NOMO-1 (cell line): ENCODE measurements at regions not wholly inside any gene's neighbourhood (a gene's known extent, or its start where the extent isn't known, plus 50 kb on each side); places are given as distances from the start of the nearest gene placed in this dataset.
"Not testable (repeated sequence)": the region's sequence is repeated elsewhere in the genome, so short reads cannot be mapped to it uniquely, and the experiment has no call there.

Source experiments
- DNase-seq, 2 experiments: peaks; one replicate each; lab custom pipeline; 2025; ENCODE audit not compliant: unreplicated experiment in 2 of 2; lab: John Stamatoyannopoulos, UW

DNA sequence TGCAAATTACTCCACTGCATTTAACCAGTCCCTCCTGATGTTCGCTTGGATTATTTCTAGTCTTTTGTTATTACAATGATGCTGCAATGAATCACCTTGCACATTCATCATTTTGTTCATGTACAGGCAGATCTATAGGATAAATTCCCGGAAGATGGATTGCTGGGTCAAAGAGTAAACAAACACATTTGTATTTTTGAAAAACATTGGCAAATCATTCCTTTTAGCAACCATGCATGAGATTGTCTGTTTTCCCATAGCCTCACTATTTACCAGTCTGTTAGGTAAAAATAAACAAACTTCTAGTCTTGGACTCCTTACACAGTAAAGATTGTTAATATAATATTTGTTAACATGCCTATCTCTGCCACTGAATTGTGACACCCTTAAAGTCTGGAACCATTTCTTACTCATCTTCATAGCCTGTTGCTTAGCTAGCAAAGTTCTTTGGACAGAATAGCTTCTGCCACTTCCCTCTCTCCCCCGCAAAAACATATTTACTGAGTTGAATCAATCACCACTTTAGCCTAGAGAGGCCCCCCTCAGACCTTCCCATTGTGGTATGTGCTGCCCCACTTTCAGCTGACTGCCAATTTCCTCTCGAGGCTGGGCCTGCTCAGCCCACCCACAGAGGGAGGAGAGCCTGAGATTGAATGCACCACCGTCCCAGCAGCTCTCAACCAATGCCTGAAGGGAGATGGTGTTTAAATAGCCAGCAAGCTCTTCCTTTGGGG is 108.4 kb upstream of the ATXN3L start:
- no peak for DNase-seq

DNA sequence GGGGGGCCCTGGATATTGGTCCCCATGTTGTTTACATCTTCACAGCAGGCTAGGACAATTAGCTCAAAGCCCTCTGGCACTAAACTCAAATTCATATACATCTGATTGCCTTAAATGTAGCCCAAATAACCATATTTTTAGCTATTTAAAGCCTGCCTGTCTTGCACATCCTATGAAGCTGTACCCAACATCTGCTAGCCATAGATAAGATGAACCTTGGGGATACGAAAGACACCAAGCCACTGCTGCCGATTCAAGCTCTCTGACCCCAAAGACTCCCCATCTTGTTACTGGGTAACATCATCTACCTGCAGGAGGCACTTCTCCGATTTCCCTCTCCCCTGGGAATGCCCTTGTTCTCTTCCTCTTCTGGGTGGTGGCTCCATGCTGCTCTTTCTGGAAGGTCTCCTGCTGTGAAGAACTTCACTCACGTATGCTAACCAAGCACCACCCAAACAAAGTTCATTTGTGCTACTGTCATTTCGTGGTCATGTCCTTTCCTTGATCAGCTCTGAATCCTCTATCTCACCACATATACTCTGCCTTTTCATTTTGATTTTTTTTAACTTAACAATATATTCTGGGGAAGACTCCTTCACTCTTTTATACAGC is 107.7 kb upstream of the ATXN3L start:
- DNase-seq, result no peak

DNA sequence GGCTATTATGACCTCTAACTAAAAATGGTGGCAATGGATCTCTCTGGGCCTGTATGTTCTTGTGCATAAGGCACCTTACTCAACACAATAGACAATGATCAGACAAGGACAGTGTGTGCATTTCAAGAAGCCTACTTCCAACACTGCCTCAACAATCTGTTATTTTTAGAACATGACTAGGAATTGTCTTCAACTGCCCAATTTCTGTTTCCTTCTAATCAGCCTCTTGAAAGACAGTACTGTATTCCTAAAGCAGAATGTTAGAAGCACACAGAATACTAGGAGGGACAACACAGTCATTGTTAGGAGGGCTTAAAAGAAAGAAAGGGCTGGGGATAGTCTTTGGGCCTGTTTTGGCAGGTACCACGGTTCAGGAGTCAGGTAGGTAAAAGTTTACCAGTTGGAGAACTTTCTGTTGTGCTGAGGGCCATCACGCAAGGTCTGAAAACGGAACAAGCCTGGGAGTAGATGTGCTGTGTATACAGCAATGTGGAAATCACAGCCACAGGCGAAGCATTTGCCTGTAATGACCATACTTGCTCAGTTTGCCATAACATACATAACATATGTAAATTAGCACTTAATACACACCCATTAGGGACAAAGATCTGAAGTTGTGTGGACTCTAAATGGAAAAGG is 100.8 kb upstream of the ATXN3L start:
- DNase-seq, result no peak

DNA sequence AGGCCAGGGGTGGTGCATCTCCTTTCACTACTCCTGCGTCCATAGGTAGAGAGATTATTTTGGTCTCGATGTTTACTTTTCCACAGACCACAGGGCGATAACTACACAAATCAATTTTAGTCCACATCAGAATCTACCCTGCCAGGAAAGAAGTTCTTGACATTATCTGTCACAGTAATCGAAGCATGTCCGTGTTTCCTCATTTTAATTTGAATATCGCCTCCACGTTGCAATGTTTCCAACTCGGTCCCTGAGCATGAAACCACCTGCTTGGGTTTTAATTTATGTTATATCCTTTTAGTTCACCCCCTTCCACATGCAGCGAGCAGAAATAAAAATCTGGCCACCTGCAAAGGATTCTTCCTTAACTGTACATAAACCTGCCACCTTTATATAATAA is 100.1 kb upstream of the ATXN3L start:
- DNase-seq, result no peak

DNA sequence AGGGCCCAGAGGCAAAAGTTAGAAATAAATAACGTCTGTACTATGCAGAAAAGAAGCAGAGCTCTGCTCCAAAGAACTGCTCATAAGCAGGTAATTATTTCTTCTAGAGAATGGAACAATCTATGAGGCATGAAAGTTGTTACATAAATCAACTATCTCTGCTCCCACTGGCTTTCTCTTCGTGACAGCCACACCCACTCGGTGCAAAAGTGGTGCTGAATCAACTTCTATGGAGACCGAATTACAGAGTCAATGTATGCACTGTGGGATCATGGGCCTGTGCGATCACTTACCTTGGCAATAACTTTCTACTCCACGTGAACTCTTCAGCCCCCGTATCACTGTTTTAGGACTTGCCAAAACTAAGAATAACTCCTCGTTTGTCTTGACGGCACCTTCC is 99.4 kb upstream of the ATXN3L start:
- DNase-seq, result no peak

DNA sequence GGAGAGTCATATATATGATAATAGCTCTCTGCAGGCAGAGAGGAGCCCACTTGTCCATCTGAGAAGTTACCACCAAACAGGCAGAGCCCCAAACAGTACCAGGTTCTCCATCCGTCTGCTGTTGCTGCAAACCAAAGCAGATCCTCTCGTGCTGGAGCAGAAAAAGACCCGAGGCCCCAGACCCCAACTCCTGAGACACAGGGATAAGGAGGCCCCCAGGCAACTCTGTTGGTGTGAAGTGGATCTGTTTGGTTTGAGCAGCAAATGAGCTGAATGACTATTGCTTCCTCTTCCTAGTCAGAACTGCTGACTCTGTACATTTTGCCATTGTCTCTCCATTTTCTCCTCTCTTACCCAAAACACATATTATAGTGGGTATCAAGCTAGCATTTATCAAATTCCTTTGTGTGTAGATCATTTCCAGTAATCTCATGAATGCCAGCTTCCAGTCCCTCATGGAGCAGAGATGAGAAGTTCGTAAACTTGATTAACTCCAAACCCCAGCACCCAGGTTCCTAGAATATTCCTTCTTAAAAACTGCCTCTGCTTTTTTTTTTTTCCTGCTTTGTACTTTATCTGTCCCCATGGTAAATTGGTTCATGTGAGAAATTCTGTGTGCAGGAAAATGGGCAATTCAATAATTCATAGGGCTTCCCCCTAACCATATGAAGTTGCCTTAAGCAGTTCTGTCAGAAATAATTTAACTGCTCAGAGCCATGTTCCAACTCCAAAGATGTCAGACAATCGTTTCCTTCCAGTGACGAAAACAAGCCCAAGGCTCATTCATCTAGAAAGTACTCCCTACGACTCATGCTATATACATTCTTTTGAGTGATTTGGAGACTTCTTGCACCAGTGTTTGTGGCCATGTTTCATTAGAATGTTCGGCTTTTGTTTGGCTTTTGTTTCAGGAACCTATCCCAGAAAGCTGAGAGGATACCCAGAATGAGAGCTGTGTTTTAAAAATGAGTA is 98.6 kb upstream of the ATXN3L start:
- DNase-seq, result no peak

DNA sequence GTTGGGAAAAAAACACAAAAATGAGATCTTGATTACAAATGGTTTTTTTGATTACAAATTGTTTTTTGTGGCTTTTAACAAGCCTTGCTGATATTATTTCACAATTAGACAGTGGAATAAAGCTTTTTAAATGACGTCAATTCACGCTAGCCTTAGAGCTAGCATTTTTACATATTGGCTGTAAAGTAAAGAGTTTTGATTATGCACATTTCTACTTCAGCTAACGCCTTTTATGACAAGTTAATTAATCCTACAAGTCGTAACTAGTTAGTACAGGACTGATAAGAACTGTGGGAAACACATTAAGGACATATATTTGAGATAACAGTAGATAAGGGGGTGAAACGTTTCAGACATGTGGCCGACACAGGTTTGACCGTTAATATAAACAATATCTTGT is 95.7 kb upstream of the ATXN3L start:
- DNase-seq, result no peak

DNA sequence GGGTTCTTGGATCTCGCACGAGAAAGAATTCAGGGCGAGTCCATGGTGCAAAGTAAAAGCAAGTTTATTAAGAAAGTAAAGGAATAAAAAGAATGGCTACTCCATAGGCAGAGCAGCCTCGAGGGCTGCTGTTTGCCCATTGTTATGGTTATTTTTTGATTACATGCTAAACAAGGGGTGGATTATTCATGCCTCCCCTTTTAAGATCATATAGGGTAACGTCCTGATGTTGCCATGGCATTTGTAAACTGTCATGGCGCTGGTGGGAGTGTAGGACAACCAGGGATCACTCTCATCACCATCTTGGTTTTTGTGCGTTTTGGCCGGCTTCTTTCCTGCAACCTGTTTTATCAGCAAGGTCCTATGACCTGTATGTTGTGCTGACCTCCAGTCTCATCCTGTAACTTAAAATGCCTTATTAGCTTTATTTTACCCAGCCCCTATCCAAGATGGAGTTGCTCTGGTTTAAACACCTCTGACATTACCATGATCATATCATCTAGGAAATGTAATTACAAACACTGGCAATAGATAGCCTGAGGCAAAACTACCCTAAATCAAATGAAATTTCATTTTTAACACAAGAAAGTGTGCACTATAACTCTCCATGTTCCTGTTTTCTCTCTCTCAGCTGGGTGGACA is 94.3 kb upstream of the ATXN3L start:
- no peak for DNase-seq

DNA sequence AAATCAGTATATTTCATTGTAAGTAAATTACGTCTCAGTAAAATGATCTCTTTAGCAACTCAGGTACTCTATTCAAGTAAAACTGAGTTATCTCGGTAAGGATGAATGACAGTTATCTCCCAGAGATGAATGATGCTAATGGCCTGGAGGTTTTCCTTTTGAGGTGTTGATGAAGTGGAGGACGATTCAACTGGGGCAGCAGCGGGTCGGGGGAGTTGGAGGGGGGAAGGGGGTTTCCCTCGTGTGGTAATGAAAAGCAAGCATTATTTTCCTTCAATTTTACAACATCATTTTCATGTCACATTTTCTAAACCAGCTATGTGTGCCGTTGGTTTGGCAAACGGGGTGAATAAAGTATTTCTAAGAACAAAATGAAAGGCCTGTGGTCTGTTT is 92.4 kb upstream of the ATXN3L start:
- DNase-seq, result no peak

DNA sequence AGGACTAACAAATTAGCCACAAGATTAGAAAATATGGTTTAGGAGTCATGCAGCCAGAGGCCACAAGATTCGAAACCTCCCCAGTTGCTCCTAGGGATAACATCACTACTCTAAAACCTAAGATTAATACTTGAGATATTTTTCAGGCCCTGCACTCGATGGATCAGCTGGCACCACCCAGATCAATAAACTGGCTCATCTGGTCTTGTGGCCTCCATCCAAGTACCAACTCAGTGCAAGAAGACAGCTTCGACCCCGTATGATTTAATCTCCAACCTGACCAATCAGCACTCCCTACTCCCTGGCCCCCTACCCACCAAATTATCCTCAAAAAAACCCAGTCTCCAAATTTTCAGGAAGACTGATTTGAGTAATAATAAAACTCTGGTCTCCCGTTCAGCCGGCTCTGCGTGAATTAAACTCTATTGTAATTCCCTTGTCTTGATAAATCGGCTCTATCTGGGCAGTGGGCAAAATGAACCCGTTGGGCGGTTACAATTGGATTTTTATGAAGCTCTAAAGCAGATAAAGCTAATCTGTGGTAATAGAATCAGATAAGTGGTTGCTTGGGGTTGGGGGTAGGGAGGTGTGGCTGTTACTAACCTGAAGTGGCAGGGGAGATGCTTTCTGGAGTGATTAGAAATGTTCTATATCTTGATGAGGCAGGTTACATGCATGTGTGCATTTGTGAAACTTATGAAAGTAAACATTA is 91.8 kb upstream of the ATXN3L start:
- no peak for DNase-seq

DNA sequence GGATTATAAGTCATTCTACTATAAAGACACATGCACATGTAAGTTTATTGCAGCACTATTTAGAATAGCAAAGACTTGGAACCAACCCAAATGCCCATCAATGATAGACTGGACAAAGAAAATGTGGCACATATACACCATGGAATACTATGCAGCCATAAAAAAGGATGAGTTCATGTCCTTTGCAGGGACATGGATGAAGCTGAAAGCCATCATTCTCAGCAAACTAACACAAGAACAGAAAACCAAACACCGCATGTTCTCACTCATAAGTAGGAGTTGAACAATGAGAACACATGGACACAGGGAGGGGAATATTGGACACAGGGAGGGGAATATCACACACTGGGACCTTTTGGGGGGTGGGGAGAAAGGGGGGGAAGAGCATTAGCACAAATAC is 88.7 kb upstream of the ATXN3L start:
- DNase-seq, result not testable (repeated sequence)

DNA sequence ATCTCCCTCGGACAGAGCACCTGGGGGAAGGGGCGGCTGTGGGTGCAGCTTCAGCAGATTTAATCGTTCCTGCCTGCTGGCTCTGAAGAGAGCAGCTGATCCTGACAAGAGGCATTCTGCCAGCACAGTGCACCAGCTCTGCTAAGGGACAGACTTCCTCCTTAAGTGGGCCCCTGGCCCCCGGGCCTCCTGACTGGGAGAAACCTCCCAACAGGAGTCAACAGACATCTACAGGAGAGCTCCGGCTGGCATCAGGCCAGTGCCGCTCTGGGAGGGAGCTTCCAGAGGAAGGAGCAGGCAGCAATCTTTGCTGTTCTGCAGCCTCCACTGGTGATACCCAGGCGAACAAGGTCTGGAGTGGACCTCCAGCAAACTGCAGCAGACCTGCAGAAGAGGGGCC is 84.9 kb upstream of the ATXN3L start:
- not testable (repeated sequence) for DNase-seq

DNA sequence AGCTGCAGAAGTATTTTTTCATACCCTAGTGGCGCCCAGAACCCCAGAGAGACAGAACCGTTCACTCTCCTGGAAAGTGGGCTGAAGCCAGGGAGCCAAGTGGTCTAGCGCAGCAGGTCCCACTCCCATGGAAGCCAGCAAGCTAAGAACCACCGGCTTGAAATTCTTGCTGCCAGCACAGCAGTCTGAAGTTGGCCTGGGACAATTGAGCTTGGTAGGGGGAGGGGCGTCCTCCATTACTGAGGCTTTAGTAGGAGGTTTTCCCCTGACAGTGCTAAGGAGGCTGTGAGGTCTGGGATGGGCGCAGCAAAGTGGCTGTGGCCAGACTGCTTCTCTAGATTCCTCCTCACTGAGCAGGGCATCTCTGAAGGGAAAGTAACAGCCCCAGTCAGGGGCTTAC is 84.5 kb upstream of the ATXN3L start:
- no peak for DNase-seq

DNA sequence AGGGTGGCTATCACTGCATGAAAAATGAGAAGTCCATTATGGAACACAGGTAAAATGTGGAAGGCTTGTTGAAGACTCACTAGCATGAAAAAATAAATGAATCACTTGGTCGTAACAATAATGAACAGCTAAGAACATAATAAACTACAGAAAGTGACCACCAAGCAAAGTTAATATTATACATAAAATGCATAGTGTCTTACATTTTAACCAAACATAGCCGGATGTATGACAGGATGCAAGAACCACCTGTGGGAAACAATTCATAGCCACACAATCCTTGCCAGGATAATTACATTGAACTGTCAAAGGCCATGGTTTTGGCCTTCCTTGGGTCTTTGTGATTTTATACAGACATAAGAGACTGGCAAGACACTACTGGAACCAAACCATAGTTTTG is 81.9 kb upstream of the ATXN3L start:
- DNase-seq, result no peak

DNA sequence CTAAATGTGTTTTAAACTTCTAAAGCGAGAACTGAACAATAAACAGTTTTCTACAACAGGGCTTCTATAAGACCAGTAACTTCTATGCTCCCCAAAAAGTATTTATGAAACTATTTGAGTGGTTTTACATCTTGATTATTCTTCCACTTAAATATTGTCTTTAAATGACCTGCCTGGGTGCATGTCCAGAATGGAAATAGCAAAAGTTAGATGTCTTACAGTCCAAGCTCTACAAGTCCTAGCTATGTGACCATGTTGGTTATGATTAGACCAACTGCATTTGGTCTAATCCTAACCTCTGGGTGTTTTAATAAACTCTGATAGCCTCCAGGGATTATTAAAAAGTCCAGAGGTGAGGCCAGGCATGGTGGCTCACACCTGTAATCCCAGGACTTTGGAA is 79.0 kb upstream of the ATXN3L start:
- no peak for DNase-seq

DNA sequence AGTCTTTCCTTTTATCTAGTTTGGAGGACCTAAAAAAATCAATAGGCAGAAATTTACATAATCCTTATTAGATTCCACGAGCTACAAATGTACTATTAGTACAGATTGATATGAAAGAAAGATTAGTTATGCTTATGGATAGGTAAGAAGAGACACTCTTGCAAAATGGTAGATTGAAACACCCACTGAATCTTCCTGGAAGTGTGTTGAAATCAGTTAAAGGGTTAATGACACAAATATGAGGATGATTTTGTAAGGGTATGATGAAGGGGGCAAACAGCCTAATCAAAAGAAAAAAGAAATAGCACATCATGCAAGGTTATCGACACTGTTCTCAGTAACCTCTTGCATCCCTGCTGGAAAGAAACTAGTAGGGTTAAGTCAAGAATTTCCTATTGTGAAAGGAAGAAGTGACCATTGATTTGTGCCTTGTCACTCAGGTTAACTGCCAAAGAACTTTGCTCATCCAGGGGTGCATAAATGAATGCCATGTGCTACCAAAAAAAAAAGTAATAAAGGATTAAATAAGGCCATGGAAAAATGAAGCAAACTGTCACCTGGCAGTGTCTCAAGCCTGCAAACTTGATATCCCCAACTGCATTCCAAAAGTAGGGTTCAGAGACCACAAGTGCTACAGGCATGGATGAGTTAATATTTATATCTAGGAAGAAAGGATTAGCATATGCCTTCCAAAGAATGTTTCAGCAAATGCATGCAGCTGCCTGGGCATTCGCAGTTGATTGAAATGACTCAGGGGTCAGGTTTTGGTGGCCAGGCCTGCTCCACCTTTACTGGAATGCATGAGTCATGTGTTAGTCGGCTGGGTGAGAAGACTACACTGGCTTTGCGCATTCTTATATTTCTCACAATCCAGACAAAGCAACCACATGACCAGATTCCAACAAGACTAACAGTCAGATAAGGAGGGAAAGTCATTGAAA is 78.3 kb upstream of the ATXN3L start:
- no peak for DNase-seq

DNA sequence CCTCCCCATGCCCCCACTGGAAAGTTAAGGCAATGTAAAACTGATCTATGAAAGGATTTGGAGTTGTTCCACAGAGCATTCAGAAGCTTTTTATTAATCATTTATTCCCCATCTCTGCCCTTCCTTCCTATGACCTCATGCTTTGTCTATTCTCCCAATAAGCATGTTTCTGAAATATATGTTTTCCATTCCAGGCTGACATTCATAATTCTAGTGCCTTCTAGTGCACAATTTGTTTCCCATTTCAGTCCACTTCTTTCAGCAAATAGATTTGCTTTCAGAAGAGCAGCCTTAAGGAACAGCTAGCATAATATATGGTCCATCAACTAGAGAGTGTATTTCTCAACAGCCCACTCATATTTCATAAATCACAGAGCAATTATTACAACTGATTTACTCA is 77.1 kb upstream of the ATXN3L start:
- no peak for DNase-seq

DNA sequence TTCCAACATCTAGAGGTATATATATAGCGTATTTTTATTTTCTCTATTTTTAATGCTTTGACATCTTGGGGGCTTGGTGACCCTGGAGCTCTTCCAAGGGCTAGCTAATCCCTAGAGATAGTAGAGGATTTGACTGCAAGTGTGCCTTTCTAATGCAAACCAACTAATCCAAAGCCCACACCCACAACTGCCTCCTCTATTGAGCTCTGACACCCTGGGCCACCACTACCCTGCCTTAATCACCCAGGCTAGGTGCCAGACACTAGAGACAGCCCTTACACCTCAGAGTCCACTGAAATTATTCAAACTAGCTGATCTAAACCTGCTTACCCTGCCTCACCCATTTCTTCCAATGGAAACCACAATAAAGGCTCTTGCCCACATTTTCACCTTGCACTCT is 69.6 kb upstream of the ATXN3L start:
- DNase-seq, result no peak
